ENCODE measurements at regions not wholly inside any gene's neighbourhood (a gene's known extent, or its start where the extent isn't known, plus 50 kb on each side); places are given as distances from the start of the nearest gene placed in this dataset.
"Not testable (repeated sequence)": the region's sequence is repeated elsewhere in the genome, so short reads cannot be mapped to it uniquely, and the experiment has no call there.

GRCh38 chr1:55296247-55296646, 81.1 kb upstream of the USP24 start:
- TF ChIP-seq CTCF (conservative IDR thresholded peaks at IDR 0.05; ENCODE audit: low read length); EZH2phosphoT487 (IDR thresholded peaks at IDR 0.05; ENCODE audit: borderline replicate concordance, low read depth, low read length): not testable (repeated sequence)
